H9 (cell line): ENCODE measurements at regions not wholly inside any gene's neighbourhood (a gene's known extent, or its start where the extent isn't known, plus 50 kb on each side); places are given as distances from the start of the nearest gene placed in this dataset.

ENCODE experiments used
- DNase-seq: peaks from one replicate; pipeline ENCODE4 v3.0.0-alpha.2; 2017
- H2AFZ ChIP-seq: one replicate; pipeline ENCODE4 v1.6.1; 2013; ENCODE audit warnings: mild to moderate bottlenecking, low read length, control low read depth, moderate library complexity
- H2AK5ac ChIP-seq: 2 replicates; pipeline ENCODE4 v1.6.1; 2013; ENCODE audit warnings: low read length, control low read depth, mixed read lengths; ENCODE audit not compliant: insufficient read length
- H2BK120ac ChIP-seq: one replicate; pipeline ENCODE4 v1.6.1; 2013; ENCODE audit warnings: low read depth, mild to moderate bottlenecking, low read length, control low read depth, inconsistent platforms; ENCODE audit not compliant: poor library complexity, severe bottlenecking
- H2BK12ac ChIP-seq: 2 replicates; pipeline ENCODE4 v1.6.1; 2013; ENCODE audit warnings: low read length, control low read depth, mixed read lengths, low read depth; ENCODE audit not compliant: insufficient read length
- H2BK15ac ChIP-seq: 2 replicates; pipeline ENCODE4 v1.6.1; 2013; ENCODE audit warnings: low read depth, low read length, control low read depth
- H2BK20ac ChIP-seq: one replicate; pipeline ENCODE4 v1.6.1; 2013; ENCODE audit warnings: low read depth, mild to moderate bottlenecking, low read length, control low read depth, inconsistent platforms; ENCODE audit not compliant: poor library complexity, severe bottlenecking
- H2BK5ac ChIP-seq: 2 replicates; pipeline ENCODE4 v1.6.1; 2013; ENCODE audit warnings: low read length, control low read depth, mixed read lengths; ENCODE audit not compliant: insufficient read length
- H3K14ac ChIP-seq: 2 replicates; pipeline ENCODE4 v1.6.1; 2013; ENCODE audit warnings: low read length, control low read depth; ENCODE audit not compliant: insufficient read depth
- H3K18ac ChIP-seq: 2 replicates; pipeline ENCODE4 v1.6.1; 2013; ENCODE audit warnings: low read depth, mild to moderate bottlenecking, mixed read lengths, low read length, control low read depth; ENCODE audit not compliant: insufficient read length
- H3K23ac ChIP-seq: 2 replicates; pipeline ENCODE4 v1.6.1; 2013; ENCODE audit warnings: low read length, control low read depth, mixed read lengths, low read depth; ENCODE audit not compliant: insufficient read length
- H3K23me2 ChIP-seq: 2 replicates; pipeline ENCODE4 v1.6.1; 2013; ENCODE audit warnings: low read depth, mild to moderate bottlenecking, mixed read lengths, low read length, control low read depth; ENCODE audit not compliant: insufficient read length, poor library complexity, severe bottlenecking
- H3K27ac ChIP-seq: 2 replicates; pipeline ENCODE4 v1.5.1; 2013; ENCODE audit warnings: low read length, control low read depth, mixed read lengths, low read depth; ENCODE audit not compliant: insufficient read length
- H3K27me3 ChIP-seq: 2 replicates; pipeline ENCODE4 v1.6.1; 2013; ENCODE audit warnings: low read length, control low read depth, inconsistent platforms; ENCODE audit not compliant: insufficient read depth
- H3K4ac ChIP-seq: 2 replicates; pipeline ENCODE4 v1.6.1; 2013; ENCODE audit warnings: low read depth, mild to moderate bottlenecking, control low read depth, inconsistent platforms, low read length, moderate library complexity
- H3K4me1 ChIP-seq: 2 replicates; pipeline ENCODE4 v1.6.1; 2013; ENCODE audit warnings: low read length, control low read depth, inconsistent platforms; ENCODE audit not compliant: insufficient read depth
- H3K4me2 ChIP-seq: 2 replicates; pipeline ENCODE4 v1.6.1; 2013; ENCODE audit warnings: low read length, control low read depth, mixed read lengths; ENCODE audit not compliant: insufficient read length, insufficient read depth
- H3K56ac ChIP-seq: 2 replicates; pipeline ENCODE4 v1.6.1; 2013; ENCODE audit warnings: low read depth, mild to moderate bottlenecking, mixed read lengths, low read length, control low read depth; ENCODE audit not compliant: insufficient read length
- H3K79me1 ChIP-seq: 2 replicates; pipeline ENCODE4 v1.6.1; 2013; ENCODE audit warnings: low read depth, mild to moderate bottlenecking, moderate library complexity, low read length, control low read depth, inconsistent platforms; ENCODE audit not compliant: insufficient read depth, poor library complexity, severe bottlenecking
- H3K79me2 ChIP-seq: 2 replicates; pipeline ENCODE4 v1.6.1; 2013; ENCODE audit warnings: low read length, control low read depth, inconsistent platforms; ENCODE audit not compliant: insufficient read depth
- H3K9ac ChIP-seq: 2 replicates; pipeline ENCODE4 v1.6.1; 2013; ENCODE audit warnings: low read length, control low read depth, mixed read lengths; ENCODE audit not compliant: insufficient read length; ENCODE audit errors: extremely low read depth
- H3K9me3 ChIP-seq: one replicate; pipeline ENCODE4 v1.6.1; 2013; ENCODE audit warnings: low read depth, low read length, inconsistent platforms; ENCODE audit not compliant: control insufficient read depth
- H3T11ph ChIP-seq: one replicate; pipeline ENCODE4 v1.6.1; 2013; ENCODE audit warnings: mild to moderate bottlenecking, low read length, control low read depth, inconsistent platforms
- H4K20me1 ChIP-seq: one replicate; pipeline ENCODE4 v1.6.1; 2013; ENCODE audit not compliant: control insufficient read depth, insufficient read length, insufficient read depth
- H4K5ac ChIP-seq: 2 replicates; pipeline ENCODE4 v1.6.1; 2013; ENCODE audit warnings: low read depth, mild to moderate bottlenecking, mixed read lengths, low read length, control low read depth; ENCODE audit not compliant: insufficient read length
- H4K8ac ChIP-seq: replicated peaks from 2 replicates; pipeline ENCODE4 v1.6.1; 2013; ENCODE audit warnings: low read length, control low read depth, mixed read lengths, low read depth; ENCODE audit not compliant: insufficient read length
- H4K91ac ChIP-seq: 2 replicates; pipeline ENCODE4 v1.6.1; 2013; ENCODE audit warnings: low read depth, mild to moderate bottlenecking, moderate library complexity, mixed read lengths, low read length, control low read depth; ENCODE audit not compliant: insufficient read length
- H3K27ac Mint-ChIP-seq, 3 experiments: 2 replicates in 2 of 3; 3 replicates in 1 of 3; pipeline ENCODE4 v1.8.0; 2020 to 2021; ENCODE audit warnings: mixed read lengths in 3 of 3, mild to moderate bottlenecking in 1 of 3, moderate library complexity in 1 of 3
- H3K27me3 Mint-ChIP-seq: 2 replicates; pipeline ENCODE4 v1.8.0; 2021; ENCODE audit warnings: low read depth, mild to moderate bottlenecking, moderate library complexity, mixed read lengths
- H3K36me3 Mint-ChIP-seq, 3 experiments: 2 replicates in 2 of 3; 3 replicates in 1 of 3; pipeline ENCODE4 v1.8.0; 2020 to 2021; ENCODE audit warnings: low read depth in 3 of 3, mixed read lengths in 3 of 3; ENCODE audit not compliant: insufficient read depth in 1 of 3
- H3K4me1 Mint-ChIP-seq, 2 experiments: 2 replicates each; pipeline ENCODE4 v1.8.0; 2020; ENCODE audit warnings: mixed read lengths in 2 of 2
- H3K4me3 Mint-ChIP-seq, 2 experiments: 2 replicates in 1 of 2; 3 replicates in 1 of 2; pipeline ENCODE4 v1.8.0; 2020 to 2021; ENCODE audit warnings: mild to moderate bottlenecking in 2 of 2, mixed read lengths in 2 of 2, moderate library complexity in 1 of 2
- H3K9me3 Mint-ChIP-seq, 2 experiments: 2 replicates in 1 of 2; 3 replicates in 1 of 2; pipeline ENCODE4 v1.8.0; 2020; ENCODE audit warnings: mild to moderate bottlenecking in 2 of 2, mixed read lengths in 2 of 2, moderate library complexity in 1 of 2
- CTCF ChIP-seq: fragments of 200-600 bp; sonication (generic); conservative IDR thresholded peaks from 3 replicates; pipeline ENCODE4 v1.8.0; 2021; ENCODE audit warnings: antibody characterized with exemption, mild to moderate bottlenecking
- WGBS: extraction: QIAGEN DNeasy Blood & Tissue Kit; methylation state at CpG from one replicate; pipeline ENCODE4 v1.1.7; 2013; ENCODE audit warnings: missing lambda C conversion rate, low lambda C conversion rate, mixed read lengths; ENCODE audit not compliant: insufficient read length; ENCODE audit errors: extremely low coverage; 5-methylcytosine and 5-hydroxymethylcytosine counted together

GRCh38 chr19:29432677-29433076, 93.1 kb upstream of the VSTM2B start:
- Histone ChIP-seq H4K91ac (no peak overlapping the region), H2AFZ (no peak overlapping the region), H2BK15ac (no peak overlapping the region), H2BK5ac (no peak overlapping the region), H4K20me1 (no peaks in the 10 kb centered on the region), H4K5ac (no peak overlapping the region), H3K4me2 (no peak overlapping the region), H3K23me2 (no peaks in the 10 kb centered on the region), H3K79me2 (no peaks in the 10 kb centered on the region), H2BK120ac (no peak overlapping the region), H3K14ac (no peak overlapping the region), H3K23ac (no peak overlapping the region), H3K79me1 (no peaks in the 10 kb centered on the region), H3K56ac (no peak overlapping the region), H3K9ac (no peak overlapping the region), H3K18ac (no peak overlapping the region), H3T11ph (no peak overlapping the region), H3K27ac (no peak overlapping the region), H3K4ac (no peak overlapping the region), H2BK12ac (no peak overlapping the region), H2BK20ac (no peak overlapping the region), H2AK5ac (no peak overlapping the region), H3K9me3 (no peaks in the 10 kb centered on the region), H3K27me3 (no peaks in the 10 kb centered on the region), H3K4me1 (no peaks in the 10 kb centered on the region), H4K8ac (no peak overlapping the region)
- WGBS, result no CpG with 5 or more reads among the region's 5 CpGs
- Mint-ChIP-seq H3K36me3 (no peaks in the 10 kb centered on the region; a peak in 1 of 7 replicates), H3K4me3 (no peak overlapping the region), H3K27me3 (peaks cover 24% of the 10 kb centered on the region), H3K27ac (no peak overlapping the region; a peak in 1 of 7 replicates), H3K4me1 (peaks cover 0 to 5% of the 10 kb centered on the region in 2 experiments; a peak in 2 of 4 replicates), H3K9me3 (peaks cover 3 to 5% of the 10 kb centered on the region in 2 experiments; a peak in 4 of 5 replicates)
- DNase-seq, result no peak
- no peak for TF ChIP-seq CTCF
